ENCODE measurements at regions not wholly inside any gene's neighbourhood (a gene's known extent, or its start where the extent isn't known, plus 50 kb on each side); places are given as distances from the start of the nearest gene placed in this dataset.

- no peak for TF ChIP-seq TAF1 (IDR thresholded peaks at IDR 0.05; ENCODE audit: low read depth, low read length)
- no peak for TF ChIP-seq SPI1 (IDR thresholded peaks at IDR 0.05; ENCODE audit: low read depth, low read length)
- no peak for TF ChIP-seq POLR2A (IDR thresholded peaks at IDR 0.05; ENCODE audit: low read depth, low read length)
- TF ChIP-seq POLR2AphosphoS5 (IDR thresholded peaks at IDR 0.05; ENCODE audit: low read depth, low read length) = no peak
- no peak for TF ChIP-seq POU2F2 (IDR thresholded peaks at IDR 0.05; ENCODE audit: low read depth, low read length)
Measured at GRCh38 chr7:17530741-17531421, 232.4 kb downstream of the AHR start.
